Epidermal melanocyte (primary cell): ENCODE measurements at regions not wholly inside any gene's neighbourhood (a gene's known extent, or its start where the extent isn't known, plus 50 kb on each side); places are given as distances from the start of the nearest gene placed in this dataset.
"Not testable (repeated sequence)": the region's sequence is repeated elsewhere in the genome, so short reads cannot be mapped to it uniquely, and the experiment has no call there.

Experiments
- DNase-seq: peaks from one replicate; pipeline ENCODE4 v3.0.0; 2011; ENCODE audit warnings: low spot score; ENCODE audit not compliant: insufficient read length

GRCh38 chr10:118913825-118914224 lies 115.7 kb upstream of the NANOS1 start:
- DNase-seq, result no peak

- DNase-seq, result no peak
These were observed 114.9 kb upstream of the NANOS1 start for GRCh38 chr10:118914629-118915028.

- DNase-seq, result no peak
These were observed 114.4 kb upstream of the NANOS1 start for GRCh38 chr10:118915161-118915560.

- no peak for DNase-seq
These were observed 112.7 kb upstream of the NANOS1 start for GRCh38 chr10:118916777-118917176.

GRCh38 chr10:118917701-118918100 lies 111.8 kb upstream of the NANOS1 start:
- DNase-seq, result no peak

- DNase-seq, result no peak
These were observed 111.4 kb upstream of the NANOS1 start for GRCh38 chr10:118918116-118918515.

GRCh38 chr10:118918587-118918986 lies 110.9 kb upstream of the NANOS1 start:
- DNase-seq, result no peak

GRCh38 chr10:118920206-118920605 lies 109.3 kb upstream of the NANOS1 start:
- DNase-seq, result no peak

GRCh38 chr10:118922226-118922625 lies 107.3 kb upstream of the NANOS1 start:
- DNase-seq, result no peak

- DNase-seq, result no peak
These were observed 106.5 kb upstream of the NANOS1 start for GRCh38 chr10:118922972-118923371.

GRCh38 chr10:118924493-118924892 lies 105.0 kb upstream of the NANOS1 start:
- DNase-seq, result no peak

GRCh38 chr10:118925404-118926071 lies 104.0 kb upstream of the NANOS1 start:
- DNase-seq, result no peak

GRCh38 chr10:118926072-118926417 lies 103.5 kb upstream of the NANOS1 start:
- no peak for DNase-seq

- DNase-seq, result no peak
These were observed 103.1 kb upstream of the NANOS1 start for GRCh38 chr10:118926441-118926840.

- DNase-seq, result no peak
These were observed 102.6 kb upstream of the NANOS1 start for GRCh38 chr10:118926903-118927302.

- no peak for DNase-seq
These were observed 102.2 kb upstream of the NANOS1 start for GRCh38 chr10:118927321-118927720.

- no peak for DNase-seq
These were observed 98.9 kb upstream of the NANOS1 start for GRCh38 chr10:118930614-118931013.

GRCh38 chr10:118931436-118931835 lies 98.1 kb upstream of the NANOS1 start:
- DNase-seq, result no peak

- DNase-seq, result not testable (repeated sequence)
These were observed 97.4 kb upstream of the NANOS1 start for GRCh38 chr10:118932154-118932553.

GRCh38 chr10:118937226-118937625 lies 92.3 kb upstream of the NANOS1 start:
- DNase-seq, result no peak

GRCh38 chr10:118939211-118940007 lies 90.1 kb upstream of the NANOS1 start:
- no peak for DNase-seq

- DNase-seq, result no peak
These were observed 89.1 kb upstream of the NANOS1 start for GRCh38 chr10:118940386-118940785.

- no peak for DNase-seq
These were observed 86.3 kb upstream of the NANOS1 start for GRCh38 chr10:118943253-118943652.
